H1 (cell line): ENCODE measurements at regions not wholly inside any gene's neighbourhood (a gene's known extent, or its start where the extent isn't known, plus 50 kb on each side); places are given as distances from the start of the nearest gene placed in this dataset.

Experiments
- CTCF ChIA-PET: fragments of 300-600 bp; sonication (Branson Sonifier 250); formaldehyde crosslinking; loops from one replicate; lab custom pipeline; 2021; ENCODE audit not compliant: partially characterized antibody; lab: Charles Lee
- POLR2A ChIA-PET: fragments of 300-600 bp; sonication (Branson Sonifier 250); formaldehyde crosslinking; loops from one replicate; lab custom pipeline; 2021; ENCODE audit warnings: inconsistent platforms; ENCODE audit not compliant: partially characterized antibody; lab: Charles Lee
- DNase-seq, 2 experiments: peaks; one replicate each; pipeline versions ENCODE4 v3.0.0 to v3.0.0-alpha.2; 2010 to 2022; ENCODE audit warnings: low spot score in 2 of 2, low read depth in 1 of 2, mixed read lengths in 1 of 2
- FAIRE-seq: peaks from 2 replicates; lab custom pipeline; 2011; peaks lifted over from hg19 to GRCh38; lab: Jason Lieb, UNC
- H2AFZ ChIP-seq: 2 replicates; pipeline ENCODE4 v1.8.1; 2012; ENCODE audit warnings: low read length, inconsistent platforms
- H2AK5ac ChIP-seq: 2 replicates; pipeline ENCODE4 v1.6.1; 2013; ENCODE audit warnings: low read depth, low read length
- H2BK120ac ChIP-seq: replicated peaks from 2 replicates; pipeline ENCODE3; 2013; ENCODE audit warnings: low read depth, low read length, inconsistent platforms
- H2BK12ac ChIP-seq: 2 replicates; pipeline ENCODE4 v1.6.1; 2013; ENCODE audit warnings: low read depth, low read length
- H2BK15ac ChIP-seq: 2 replicates; pipeline ENCODE4 v1.6.1; 2013; ENCODE audit warnings: low read length
- H2BK20ac ChIP-seq: 2 replicates; pipeline ENCODE4 v1.6.1; 2013; ENCODE audit warnings: low read length
- H2BK5ac ChIP-seq: 2 replicates; pipeline ENCODE4 v1.6.1; 2013; ENCODE audit warnings: low read depth, low read length
- H3K14ac ChIP-seq: 2 replicates; pipeline ENCODE4 v1.6.1; 2013; ENCODE audit warnings: inconsistent platforms; ENCODE audit not compliant: insufficient read length
- H3K18ac ChIP-seq: 2 replicates; pipeline ENCODE4 v1.6.1; 2013; ENCODE audit warnings: low read length; ENCODE audit errors: extremely low read depth
- H3K23ac ChIP-seq: 2 replicates; pipeline ENCODE4 v1.6.1; 2013; ENCODE audit warnings: inconsistent platforms; ENCODE audit not compliant: insufficient read length
- H3K23me2 ChIP-seq: 2 replicates; pipeline ENCODE4 v1.6.1; 2013; ENCODE audit warnings: low read depth, low read length
- H3K27ac ChIP-seq: 2 replicates; pipeline ENCODE4 v1.6.1; 2011; ENCODE audit warnings: low read depth, low read length, inconsistent platforms
- H3K27me3 ChIP-seq, 4 experiments: replicated peaks in 1 of 4; 1 replicate in 1 of 4; 2 replicates in 3 of 4; pipeline versions ENCODE4 v1.6.1 to v1.8.1; 2011 to 2013; ENCODE audit warnings: low read length in 3 of 4, mild to moderate bottlenecking in 3 of 4, inconsistent platforms in 2 of 4, mixed read lengths in 2 of 4, moderate library complexity in 1 of 4; ENCODE audit not compliant: control insufficient read depth in 3 of 4, insufficient read depth in 3 of 4; ENCODE audit errors: extremely low read depth in 1 of 4
- H3K36me3 ChIP-seq, 4 experiments: 2 replicates each; pipeline versions ENCODE4 v1.6.1 to v1.8.1; 2011 to 2013; ENCODE audit warnings: mild to moderate bottlenecking in 4 of 4, low read length in 3 of 4, moderate library complexity in 2 of 4, control low read depth in 1 of 4, inconsistent platforms in 1 of 4; ENCODE audit not compliant: insufficient read depth in 4 of 4, control insufficient read depth in 2 of 4
- H3K4ac ChIP-seq: replicated peaks from 2 replicates; pipeline ENCODE3; 2013; ENCODE audit warnings: low read length, low read depth, mixed read lengths, inconsistent platforms; ENCODE audit not compliant: insufficient read length
- H3K4me1 ChIP-seq, 4 experiments: replicated peaks in 1 of 4; 1 replicate in 1 of 4; 2 replicates in 3 of 4; pipeline versions ENCODE4 v1.6.1 to v1.8.1; 2011 to 2013; ENCODE audit warnings: low read length in 3 of 4, inconsistent platforms in 2 of 4, mixed read lengths in 1 of 4; ENCODE audit not compliant: insufficient read depth in 4 of 4, control insufficient read depth in 3 of 4
- H3K4me2 ChIP-seq, 2 experiments: 2 replicates each; pipeline versions ENCODE4 v1.6.1 to v1.8.1; 2011 to 2013; ENCODE audit warnings: low read depth in 2 of 2, low read length in 2 of 2, control low read depth in 1 of 2, inconsistent platforms in 1 of 2, mild to moderate bottlenecking in 1 of 2; ENCODE audit not compliant: insufficient read depth in 1 of 2
- H3K4me3 ChIP-seq, 4 experiments: fragments of 200-600, 300-600 bp in 1 of 4; sonication (generic), shearing (Covaris generic), sonication (Bioruptor Twin) in 1 of 4; 2 replicates each; pipeline versions ENCODE4 v1.5.1 to v1.8.1; 2011 to 2016; ENCODE audit warnings: low read length in 4 of 4, low read depth in 3 of 4, control low read depth in 2 of 4, inconsistent platforms in 2 of 4, mild to moderate bottlenecking in 2 of 4, mixed read lengths in 1 of 4, moderate library complexity in 1 of 4; ENCODE audit not compliant: insufficient read depth in 2 of 4; ENCODE audit errors: extremely low read depth in 1 of 4
- H3K56ac ChIP-seq: replicated peaks from 2 replicates; pipeline ENCODE3; 2013; ENCODE audit warnings: low read depth, mild to moderate bottlenecking, mixed read lengths, low read length, inconsistent platforms; ENCODE audit not compliant: insufficient read length
- H3K79me1 ChIP-seq: 2 replicates; pipeline ENCODE4 v1.6.1; 2013; ENCODE audit warnings: low read depth, low read length, control low read depth
- H3K79me2 ChIP-seq, 2 experiments: 2 replicates each; pipeline versions ENCODE4 v1.6.1 to v1.8.1; 2012 to 2013; ENCODE audit warnings: low read length in 2 of 2, mild to moderate bottlenecking in 2 of 2, inconsistent platforms in 1 of 2; ENCODE audit not compliant: insufficient read depth in 2 of 2, control insufficient read depth in 1 of 2
- H3K9ac ChIP-seq, 4 experiments: replicated peaks in 1 of 4; 1 replicate in 1 of 4; 2 replicates in 3 of 4; pipeline versions ENCODE4 v1.6.1 to v1.8.1; 2011 to 2013; ENCODE audit warnings: low read depth in 3 of 4, low read length in 3 of 4, control low read depth in 2 of 4, mild to moderate bottlenecking in 2 of 4, moderate library complexity in 2 of 4, inconsistent platforms in 1 of 4; ENCODE audit errors: extremely low read depth in 1 of 4
- H3K9me3 ChIP-seq, 2 experiments: 2 replicates each; pipeline versions ENCODE4 v1.6.1 to v1.8.1; 2012 to 2013; ENCODE audit warnings: mild to moderate bottlenecking in 2 of 2, moderate library complexity in 2 of 2, control low read depth in 1 of 2, inconsistent platforms in 1 of 2, low read depth in 1 of 2, low read length in 1 of 2, mixed read lengths in 1 of 2; ENCODE audit not compliant: insufficient read depth in 2 of 2
- H4K20me1 ChIP-seq, 2 experiments: replicated peaks in 1 of 2; 2 replicates each; pipeline versions ENCODE3 to v1.8.1; 2011 to 2013; ENCODE audit warnings: inconsistent platforms in 2 of 2, low read length in 2 of 2, mild to moderate bottlenecking in 1 of 2; ENCODE audit not compliant: insufficient read depth in 2 of 2, control insufficient read depth in 1 of 2
- H4K5ac ChIP-seq: 2 replicates; pipeline ENCODE4 v1.6.1; 2013; ENCODE audit warnings: low read length, low read depth, mixed read lengths, inconsistent platforms; ENCODE audit not compliant: insufficient read length
- H4K8ac ChIP-seq: 2 replicates; pipeline ENCODE4 v1.8.0; 2013; ENCODE audit warnings: mild to moderate bottlenecking, moderate library complexity, low read length, inconsistent platforms; ENCODE audit not compliant: insufficient read depth; ENCODE audit errors: extremely low read depth
- H4K91ac ChIP-seq: replicated peaks from 2 replicates; pipeline ENCODE3; 2013; ENCODE audit warnings: low read length, mixed read lengths, inconsistent platforms; ENCODE audit not compliant: insufficient read length
- BRCA1 ChIP-seq: IDR thresholded peaks from 2 replicates; pipeline ENCODE4 v1.6.1; 2012; ENCODE audit warnings: low read depth, low read length, improper control_type of control experiment
- CTBP2 ChIP-seq: IDR thresholded peaks from 2 replicates; pipeline ENCODE4 v1.7.0; 2011; ENCODE audit warnings: borderline replicate concordance, mild to moderate bottlenecking, moderate library complexity, mixed read lengths, low read length; ENCODE audit not compliant: insufficient read depth, insufficient read length
- SP1 ChIP-seq: IDR thresholded peaks from 2 replicates; pipeline ENCODE4 v1.6.1; 2011; ENCODE audit warnings: low read depth, low read length
- SP2 ChIP-seq: IDR thresholded peaks from 2 replicates; pipeline ENCODE4 v1.6.1; 2012; ENCODE audit warnings: mild to moderate bottlenecking, low read length, inconsistent platforms
- TCF12 ChIP-seq: IDR thresholded peaks from 2 replicates; pipeline ENCODE4 v1.6.1; 2011; ENCODE audit warnings: low read depth, mild to moderate bottlenecking, low read length
- WGBS, 2 experiments: shearing (Covaris generic) in 1 of 2; methylation state at CpG; one replicate each; pipeline versions ENCODE4 v1.1.6 to v1.1.7; 2013 to 2015; ENCODE audit warnings: low lambda C conversion rate in 2 of 2, mixed read lengths in 2 of 2, inconsistent platforms in 1 of 2, low coverage in 1 of 2, missing lambda C conversion rate in 1 of 2; ENCODE audit not compliant: insufficient replicate concordance in 2 of 2, insufficient coverage in 1 of 2, insufficient read length in 1 of 2; ENCODE audit errors: extremely low coverage in 1 of 2, missing lambda C conversion rate in 1 of 2; 5-methylcytosine and 5-hydroxymethylcytosine counted together

- H2BK5ac ChIP-seq = no peak overlapping the region
- H3K23ac ChIP-seq = no peak overlapping the region
- TF ChIP-seq CTBP2 (no peak), BRCA1 (no peak), SP1 (no peak), TCF12 (no peak), SP2 (no peak)
- H2AFZ ChIP-seq = no peak overlapping the region
- H2BK15ac ChIP-seq = no peak overlapping the region
- H3K4me3 ChIP-seq = no peak overlapping the region
- CTCF ChIA-PET = interaction anchor here (0.6 to 0.9 kb wide), 2 partner anchors 226 to 446 kb away, joined by 3 read pairs; no protein-coding TSS in a partner anchor
- no peak overlapping the region for H2BK12ac ChIP-seq
- no peak overlapping the region for H3K9ac ChIP-seq
- H2BK20ac ChIP-seq = no peak overlapping the region
- 92% methylated on average over 9 of the region's 9 CpGs; no CpG with 5 or more reads in 1 of the 2 experiments for WGBS, 2 experiments
- H2BK120ac ChIP-seq = no peak overlapping the region
- DNase-seq (no peak), FAIRE-seq (no peak)
- peaks cover 12 to 46% (median 29%) of the 10 kb centered on the region in 4 experiments; a peak in 7 of 8 replicates for H3K36me3 ChIP-seq
- peaks cover 3 to 16% of the 10 kb centered on the region in 2 experiments; a peak in 3 of 4 replicates for H3K79me2 ChIP-seq
- no peaks in the 10 kb centered on the region for H3K27me3 ChIP-seq
- no peak overlapping the region for H2AK5ac ChIP-seq
- no peak overlapping the region for H3K14ac ChIP-seq
- no peaks in the 10 kb centered on the region; a peak in 1 of 4 replicates for H3K9me3 ChIP-seq
- no peak overlapping the region for H3K18ac ChIP-seq
- no peak overlapping the region for H4K91ac ChIP-seq
- no peak overlapping the region for H3K27ac ChIP-seq
- POLR2A ChIA-PET = no interaction called here
- H3K4ac ChIP-seq = no peak overlapping the region
- peaks cover 13% of the 10 kb centered on the region for H3K79me1 ChIP-seq
- peaks cover 0 to 5% (median 0%) of the 10 kb centered on the region in 4 experiments; a peak in 1 of 7 replicates for H3K4me1 ChIP-seq
- H3K4me2 ChIP-seq = no peak overlapping the region
- H4K5ac ChIP-seq = no peak overlapping the region
- H4K20me1 ChIP-seq = peaks cover 16 to 17% of the 10 kb centered on the region in 2 experiments
- H4K8ac ChIP-seq = no peak overlapping the region
- H3K56ac ChIP-seq = no peak overlapping the region
- H3K23me2 ChIP-seq = no peaks in the 10 kb centered on the region
These were observed 106.6 kb downstream of the NCOR2 start for GRCh38 chr12:124460771-124461170.
